AG04449 (cell line): ENCODE measurements at regions not wholly inside any gene's neighbourhood (a gene's known extent, or its start where the extent isn't known, plus 50 kb on each side); places are given as distances from the start of the nearest gene placed in this dataset.
A peak's percentile ranks its signal among the peaks of the same experiment; 100 is the strongest.
"Not testable (repeated sequence)": the region's sequence is repeated elsewhere in the genome, so short reads cannot be mapped to it uniquely, and the experiment has no call there.

Source experiments
- CTCF ChIA-PET: fragments of 350-600 bp; formaldehyde crosslinking; extraction: SDS; loops from one replicate; lab custom pipeline; 2021; ENCODE audit warnings: antibody characterized with exemption; lab: Yijun Ruan, JAX
- POLR2A ChIA-PET: fragments of 400-600, 350-600 bp; formaldehyde crosslinking; extraction: SDS; loops from one replicate; lab custom pipeline; 2020; ENCODE audit warnings: antibody characterized with exemption, inconsistent platforms; lab: Yijun Ruan, JAX
- DNase-seq: peaks from one replicate; pipeline ENCODE4 v3.0.0-alpha.2; 2010; ENCODE audit warnings: low read depth, low spot score
- H3K4me3 ChIP-seq: 2 replicates; pipeline ENCODE4 v1.5.1; 2011; ENCODE audit warnings: low read depth, mild to moderate bottlenecking, control low read depth, low read length
- TF ChIP-seq, protein P1 (sequence below): IDR thresholded peaks from one replicate; pipeline ENCODE4 v1.5.1; 2011; ENCODE audit warnings: mild to moderate bottlenecking, moderate library complexity, low read length, control low read depth, inconsistent platforms; ENCODE audit not compliant: insufficient read depth; ENCODE audit errors: missing control alignments

DNA sequence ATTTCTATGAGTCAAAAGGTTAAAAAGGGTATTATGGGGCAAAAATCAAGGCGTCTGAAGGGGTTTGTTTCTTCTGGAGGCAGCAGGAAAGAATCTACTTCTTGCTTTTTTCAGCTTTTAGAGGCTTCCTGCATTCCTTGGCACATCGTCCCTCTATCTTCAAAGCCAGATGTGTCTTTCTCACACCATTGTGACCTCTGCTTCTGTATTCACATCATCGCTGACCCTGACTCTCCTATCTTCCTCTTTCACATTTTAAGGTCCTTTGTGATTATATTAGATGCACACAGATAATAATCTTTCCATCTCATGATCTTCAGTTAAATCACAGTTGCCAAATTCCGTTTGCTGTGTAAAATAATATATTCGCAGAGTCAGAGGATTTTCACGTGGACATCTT, 112.7 kb downstream of the PPP4R3C start:
- POLR2A ChIA-PET: no interaction called here
- CTCF ChIA-PET: no interaction called here
- TF ChIP-seq, protein P1, sequence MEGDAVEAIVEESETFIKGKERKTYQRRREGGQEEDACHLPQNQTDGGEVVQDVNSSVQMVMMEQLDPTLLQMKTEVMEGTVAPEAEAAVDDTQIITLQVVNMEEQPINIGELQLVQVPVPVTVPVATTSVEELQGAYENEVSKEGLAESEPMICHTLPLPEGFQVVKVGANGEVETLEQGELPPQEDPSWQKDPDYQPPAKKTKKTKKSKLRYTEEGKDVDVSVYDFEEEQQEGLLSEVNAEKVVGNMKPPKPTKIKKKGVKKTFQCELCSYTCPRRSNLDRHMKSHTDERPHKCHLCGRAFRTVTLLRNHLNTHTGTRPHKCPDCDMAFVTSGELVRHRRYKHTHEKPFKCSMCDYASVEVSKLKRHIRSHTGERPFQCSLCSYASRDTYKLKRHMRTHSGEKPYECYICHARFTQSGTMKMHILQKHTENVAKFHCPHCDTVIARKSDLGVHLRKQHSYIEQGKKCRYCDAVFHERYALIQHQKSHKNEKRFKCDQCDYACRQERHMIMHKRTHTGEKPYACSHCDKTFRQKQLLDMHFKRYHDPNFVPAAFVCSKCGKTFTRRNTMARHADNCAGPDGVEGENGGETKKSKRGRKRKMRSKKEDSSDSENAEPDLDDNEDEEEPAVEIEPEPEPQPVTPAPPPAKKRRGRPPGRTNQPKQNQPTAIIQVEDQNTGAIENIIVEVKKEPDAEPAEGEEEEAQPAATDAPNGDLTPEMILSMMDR: no peak
- H3K4me3 ChIP-seq: no peak overlapping the region
- DNase-seq: no peak

DNA sequence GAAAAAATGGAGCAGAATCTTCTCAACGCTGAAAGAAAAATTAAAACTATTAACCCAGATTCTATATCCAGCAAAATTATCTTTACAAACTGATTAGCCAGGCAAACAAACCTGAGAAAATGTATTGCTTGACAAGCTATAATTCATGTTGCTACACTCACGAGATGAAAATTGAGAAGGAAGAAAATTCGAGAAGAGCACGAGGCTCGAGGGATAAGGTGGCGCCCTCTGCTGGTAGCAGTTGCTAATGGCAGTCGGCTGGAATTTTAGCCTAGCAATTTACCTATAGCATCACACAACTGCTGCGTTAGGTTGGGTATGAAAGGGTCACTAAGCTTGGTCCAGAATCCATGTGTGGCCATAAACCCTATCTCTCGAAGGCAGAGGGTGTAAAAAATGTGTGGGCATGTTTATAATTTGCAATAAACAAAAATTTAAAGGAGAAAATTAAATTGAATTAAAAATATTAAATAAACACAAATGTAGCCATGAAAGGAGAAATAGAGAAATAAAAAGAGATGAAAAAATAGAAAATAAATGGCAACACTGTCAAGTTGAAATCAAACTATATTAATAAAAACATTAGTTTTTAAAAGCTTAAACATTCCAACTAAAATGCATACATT, 126.6 kb downstream of the PPP4R3C start:
- no peak for DNase-seq
- TF ChIP-seq, protein P1: peak; percentile 44
- CTCF ChIA-PET: interaction anchor here (1.2 kb wide), 1 partner anchor 23 kb away, joined by 3 read pairs; no protein-coding TSS in a partner anchor
- POLR2A ChIA-PET: no interaction called here
- H3K4me3 ChIP-seq: no peak overlapping the region

DNA sequence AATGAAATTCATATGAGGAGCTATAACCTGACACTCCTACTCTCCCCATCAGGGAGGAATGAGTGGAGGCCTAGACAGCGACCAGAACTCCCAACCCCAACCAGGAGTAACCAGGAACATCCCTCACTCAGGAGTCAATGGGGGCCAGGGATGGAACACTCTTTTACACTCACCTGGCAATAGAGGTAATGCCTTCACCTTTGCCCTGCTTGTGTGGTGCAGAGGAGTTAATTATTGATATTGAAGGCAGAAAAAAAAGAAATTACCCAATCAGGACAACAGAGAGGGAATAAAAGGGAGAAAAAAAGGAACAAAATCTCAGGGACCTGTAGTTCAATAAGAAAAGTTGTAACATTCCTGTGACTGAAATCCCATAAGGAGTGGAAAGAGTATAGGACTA, 141.5 kb downstream of the PPP4R3C start:
- TF ChIP-seq, protein P1: no peak
- H3K4me3 ChIP-seq: no peak overlapping the region
- ChIA-PET CTCF (no interaction called here), POLR2A (no interaction called here)
- no peak for DNase-seq

DNA sequence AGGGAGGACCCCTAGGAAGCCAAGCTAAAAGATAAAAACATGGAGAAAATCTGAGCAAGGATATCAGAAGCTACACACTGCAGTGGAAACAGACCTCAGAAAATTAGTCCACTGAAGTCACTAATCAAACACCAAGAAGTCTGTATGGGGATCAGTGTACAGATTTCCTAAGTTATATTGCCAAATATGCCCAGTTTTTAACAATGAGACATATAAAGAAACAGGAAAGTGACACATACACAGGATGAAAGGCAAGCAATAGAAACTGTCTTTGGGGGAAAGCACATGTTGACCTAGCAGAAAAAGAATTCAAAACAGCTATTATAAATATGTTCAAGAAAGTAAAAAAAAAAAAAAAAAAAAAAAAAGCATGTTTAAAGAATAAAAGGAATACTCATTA, 153.7 kb downstream of the PPP4R3C start:
- ChIA-PET CTCF (no interaction called here), POLR2A (no interaction called here)
- TF ChIP-seq, protein P1: no peak
- no peak for DNase-seq
- no peak overlapping the region for H3K4me3 ChIP-seq

DNA sequence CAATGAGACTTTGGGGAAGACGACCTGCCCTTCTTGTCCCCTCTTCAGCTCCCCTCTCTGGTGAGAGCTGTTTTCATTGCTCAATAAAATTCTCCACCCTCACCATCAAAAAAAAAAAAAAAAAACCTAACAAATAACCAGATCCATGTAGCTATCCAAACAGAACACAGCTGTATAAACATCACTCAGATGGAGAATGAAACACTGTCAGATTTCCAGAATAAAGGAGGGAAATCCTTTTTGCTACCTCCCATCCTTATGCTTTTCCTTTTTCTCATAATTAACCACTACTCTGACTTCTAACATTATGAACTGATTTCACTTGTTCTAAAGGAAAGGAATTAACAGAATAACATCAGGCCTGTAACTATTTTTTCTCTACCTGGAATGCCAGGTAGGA, 155.6 kb downstream of the PPP4R3C start:
- H3K4me3 ChIP-seq: no peak overlapping the region
- CTCF ChIA-PET: no interaction called here
- TF ChIP-seq, protein P1: no peak
- POLR2A ChIA-PET: no interaction called here
- DNase-seq: no peak

DNA sequence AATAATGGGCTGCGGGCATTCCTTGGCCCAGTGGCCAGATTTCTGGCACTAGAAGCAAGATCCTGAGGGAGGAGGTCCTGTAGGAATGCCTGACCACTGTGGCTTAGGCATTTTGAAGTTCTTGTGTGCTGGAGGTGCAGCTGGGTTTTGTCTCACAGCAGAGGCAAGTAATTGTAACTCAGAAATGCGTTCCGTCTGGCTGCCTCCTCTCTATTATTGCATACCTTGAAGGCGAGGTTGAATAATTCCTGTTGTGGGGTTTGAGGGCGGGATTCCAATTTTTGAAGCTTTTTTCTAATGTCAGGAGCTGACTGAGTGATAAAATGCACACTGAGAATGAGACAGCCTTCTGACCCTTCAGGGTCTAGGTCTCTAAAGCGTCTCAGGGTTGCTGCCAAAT, 170.6 kb downstream of the PPP4R3C start:
- DNase-seq, H3K4me3 ChIP-seq, CTCF ChIA-PET, POLR2A ChIA-PET: not testable (repeated sequence)

DNA sequence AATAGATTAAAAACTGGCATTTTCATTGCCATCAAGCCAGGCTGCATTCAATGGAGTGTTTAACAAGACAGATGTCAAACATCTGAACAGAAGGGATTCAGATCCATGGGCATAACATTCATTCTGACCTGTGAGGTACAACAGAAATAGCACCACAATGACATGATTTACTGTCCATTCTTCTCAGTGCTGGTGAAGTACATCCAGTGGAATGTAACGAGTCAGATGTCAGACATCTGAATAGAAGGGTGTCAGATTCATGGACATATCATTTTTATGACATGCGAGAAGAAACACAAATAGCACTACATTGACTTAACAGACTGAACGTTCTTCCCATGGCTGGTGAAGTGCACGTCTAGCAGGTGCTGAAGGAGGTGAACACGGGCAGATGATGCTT, 186.4 kb downstream of the PPP4R3C start:
- H3K4me3 ChIP-seq: no peak overlapping the region
- DNase-seq: no peak
- TF ChIP-seq, protein P1: no peak
- ChIA-PET POLR2A (no interaction called here), CTCF (no interaction called here)
